ENCODE measurements at regions not wholly inside any gene's neighbourhood (a gene's known extent, or its start where the extent isn't known, plus 50 kb on each side); places are given as distances from the start of the nearest gene placed in this dataset.

DNA sequence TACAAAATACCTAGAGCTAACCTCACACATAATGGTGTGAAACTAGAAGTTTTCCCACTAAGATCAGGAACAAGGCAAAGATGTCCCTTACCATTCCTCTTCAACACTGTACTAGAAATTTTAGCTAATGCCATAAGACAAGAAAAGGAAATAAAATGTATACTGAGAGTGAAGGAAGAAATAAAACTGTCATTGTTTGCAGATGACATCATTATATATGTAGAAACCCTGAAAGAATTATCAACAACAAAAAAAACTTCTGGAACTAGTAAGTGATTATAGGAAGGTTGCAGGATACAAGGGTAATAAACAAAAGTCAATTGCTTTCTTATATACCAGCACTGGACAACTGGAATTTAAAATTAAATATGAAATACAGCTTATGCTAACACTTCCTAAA, 93.7 kb downstream of the TNFSF11 start:
- TF ChIP-seq POLR2A (IDR thresholded peaks at IDR 0.05) (no peak), CTCF (IDR thresholded peaks at IDR 0.05) (no peak)
